Activated CD8-positive, alpha-beta T cell treated with anti-CD3 and anti-CD28 coated beads for 36 hours (primary cell): ENCODE measurements at regions not wholly inside any gene's neighbourhood (a gene's known extent, or its start where the extent isn't known, plus 50 kb on each side); places are given as distances from the start of the nearest gene placed in this dataset.
"Not testable (repeated sequence)": the region's sequence is repeated elsewhere in the genome, so short reads cannot be mapped to it uniquely, and the experiment has no call there.

Experiments
- ATAC-seq: fragments of 200-7000 bp; cut with Tn5 transposase; one replicate; pipeline ENCODE4 v1.10.0; 2021; ENCODE audit warnings: mild to moderate bottlenecking, moderate library complexity
- CTCF ChIA-PET: fragments of 350-600 bp; sonication (Branson Sonifier 250); formaldehyde crosslinking; loops from one replicate; lab custom pipeline; 2021; ENCODE audit warnings: antibody characterized with exemption; lab: Charles Lee
- POLR2A ChIA-PET: fragments of 350-600 bp; sonication (Branson Sonifier 250); formaldehyde crosslinking; loops from one replicate; lab custom pipeline; 2021; ENCODE audit warnings: antibody characterized with exemption; lab: Charles Lee
- DNase-seq: peaks from one replicate; pipeline ENCODE4 v3.0.0-alpha.2; 2020
- H3K27ac Mint-ChIP-seq: one replicate; pipeline ENCODE4 v1.8.0; 2021; ENCODE audit warnings: mild to moderate bottlenecking, mixed read lengths
- H3K27me3 Mint-ChIP-seq: one replicate; pipeline ENCODE4 v1.8.0; 2021; ENCODE audit warnings: mixed read lengths
- H3K36me3 Mint-ChIP-seq: one replicate; pipeline ENCODE4 v1.8.0; 2021; ENCODE audit warnings: low read depth, mixed read lengths
- H3K4me1 Mint-ChIP-seq: one replicate; pipeline ENCODE4 v1.8.0; 2021; ENCODE audit warnings: low read depth, mixed read lengths
- H3K4me3 Mint-ChIP-seq: one replicate; pipeline ENCODE4 v1.8.0; 2021; ENCODE audit warnings: mild to moderate bottlenecking, moderate library complexity, mixed read lengths
- H3K9me3 Mint-ChIP-seq: one replicate; pipeline ENCODE4 v1.8.0; 2021; ENCODE audit warnings: mixed read lengths
- intact Hi-C: fragments of 100-400 bp; cut with micrococcal nuclease; formaldehyde crosslinking; loops from one replicate; pipeline ENCODE4 v1.10.0; 2022

DNA sequence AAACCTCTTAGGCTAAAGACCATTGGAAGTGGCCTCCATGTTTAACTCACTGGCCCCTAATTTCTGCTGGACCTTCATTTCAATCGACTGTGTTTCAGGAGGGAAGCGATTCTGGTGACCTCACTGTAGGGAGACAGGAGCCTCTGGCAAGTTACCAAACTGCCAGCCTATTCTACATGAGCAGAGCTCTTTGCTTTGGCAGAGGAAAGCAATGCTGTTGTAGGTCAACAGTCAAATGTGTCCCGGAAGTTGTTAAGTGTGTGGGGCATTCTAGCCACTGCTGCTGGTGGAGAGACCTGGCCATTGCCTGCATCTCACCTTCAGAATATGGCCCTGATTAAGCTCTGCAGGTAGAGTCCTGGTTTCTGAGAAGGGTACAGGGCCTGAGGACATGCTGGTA lies 306.8 kb upstream of the NOTCH2NLA start:
- peak; percentile 28 for ATAC-seq
- H3K27ac Mint-ChIP-seq, H3K9me3 Mint-ChIP-seq, H3K4me1 Mint-ChIP-seq, DNase-seq, CTCF ChIA-PET, H3K27me3 Mint-ChIP-seq, POLR2A ChIA-PET, H3K36me3 Mint-ChIP-seq, intact Hi-C loops, H3K4me3 Mint-ChIP-seq: not testable (repeated sequence)

DNA sequence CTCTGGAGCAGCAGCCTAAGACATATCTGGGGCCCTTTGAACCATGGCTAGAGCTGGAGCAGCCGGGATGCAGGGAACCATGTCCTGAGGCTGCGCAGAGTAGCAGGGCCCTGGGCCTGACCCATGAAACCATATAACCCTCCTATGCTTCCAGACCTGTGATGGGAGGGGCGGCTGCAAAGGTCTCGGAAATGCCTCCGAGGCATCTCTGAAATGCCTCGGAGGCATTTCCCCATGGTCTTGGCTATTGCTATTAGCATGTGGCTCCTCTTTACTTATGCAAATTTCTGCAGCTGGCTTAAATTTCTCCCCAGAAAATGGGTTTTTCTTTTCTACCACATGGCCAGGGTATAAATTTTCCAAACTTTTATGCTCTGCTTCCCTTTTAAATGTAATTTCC lies 302.1 kb upstream of the NOTCH2NLA start:
- H3K9me3 Mint-ChIP-seq, ATAC-seq, POLR2A ChIA-PET, H3K4me3 Mint-ChIP-seq, H3K36me3 Mint-ChIP-seq, DNase-seq, H3K4me1 Mint-ChIP-seq, H3K27me3 Mint-ChIP-seq, intact Hi-C loops, H3K27ac Mint-ChIP-seq, CTCF ChIA-PET: not testable (repeated sequence)

DNA sequence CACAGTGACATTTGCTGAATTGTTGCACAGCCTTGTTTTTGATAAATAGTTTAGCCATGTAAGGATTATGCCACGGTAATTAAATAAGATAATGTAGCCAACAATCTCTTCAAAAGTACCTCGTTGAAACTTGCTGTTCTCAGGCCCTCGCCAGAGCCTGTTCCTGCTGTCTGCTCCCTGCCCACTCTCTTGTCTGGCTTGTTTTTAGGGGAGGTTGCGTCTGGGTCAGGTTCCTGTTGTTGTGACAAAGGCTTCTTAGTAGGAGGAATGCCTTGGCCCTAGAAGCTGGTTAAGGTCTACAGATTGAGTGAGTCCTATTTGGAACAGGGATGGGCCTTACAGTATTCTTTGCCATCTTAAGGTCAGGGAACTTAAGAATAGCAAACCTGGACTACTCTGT lies 294.0 kb upstream of the NOTCH2NLA start:
- intact Hi-C loops, POLR2A ChIA-PET, CTCF ChIA-PET, H3K9me3 Mint-ChIP-seq, ATAC-seq, H3K27ac Mint-ChIP-seq, H3K4me3 Mint-ChIP-seq, H3K36me3 Mint-ChIP-seq, DNase-seq, H3K4me1 Mint-ChIP-seq, H3K27me3 Mint-ChIP-seq: not testable (repeated sequence)

DNA sequence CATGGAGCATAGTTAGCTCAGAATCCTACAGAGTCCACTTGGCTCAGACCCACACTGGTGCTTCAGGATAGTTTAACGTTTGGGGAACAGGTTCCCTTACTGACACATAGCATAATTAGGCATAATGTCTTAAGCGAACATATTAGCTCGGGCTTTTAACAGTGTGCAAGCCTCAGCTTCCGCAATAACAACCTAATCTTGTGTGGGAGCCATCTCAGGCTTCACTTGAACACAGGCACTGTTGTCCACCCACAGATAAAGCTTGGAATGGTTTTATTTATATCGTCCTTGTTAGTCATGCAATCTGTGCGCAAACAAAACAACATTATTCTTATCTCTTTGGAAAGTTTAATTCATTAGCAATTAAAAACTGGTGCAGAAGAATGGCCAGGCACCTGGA lies 293.5 kb upstream of the NOTCH2NLA start:
- CTCF ChIA-PET, intact Hi-C loops, H3K9me3 Mint-ChIP-seq, H3K27me3 Mint-ChIP-seq, H3K4me3 Mint-ChIP-seq, H3K4me1 Mint-ChIP-seq, ATAC-seq, H3K27ac Mint-ChIP-seq, H3K36me3 Mint-ChIP-seq, DNase-seq, POLR2A ChIA-PET: not testable (repeated sequence)

DNA sequence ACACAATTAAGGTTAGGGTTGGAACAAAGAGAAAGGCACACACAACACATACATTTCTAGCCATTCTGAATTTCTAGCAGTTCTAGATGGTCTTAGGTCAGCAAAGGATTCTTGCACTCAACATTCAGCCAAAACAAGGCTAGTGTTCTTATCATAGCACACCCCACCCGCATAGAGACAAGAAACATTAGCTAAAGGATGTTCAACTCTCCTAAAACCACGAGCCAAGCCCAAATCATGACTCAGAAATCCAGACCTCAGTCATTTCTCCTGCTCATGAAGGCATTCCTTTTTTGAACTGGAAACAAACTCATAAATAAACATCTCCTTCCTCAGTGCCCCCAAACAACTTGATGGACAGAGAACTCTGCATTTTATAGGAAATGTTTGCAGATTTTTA lies 293.0 kb upstream of the NOTCH2NLA start:
- H3K4me3 Mint-ChIP-seq, POLR2A ChIA-PET, H3K27me3 Mint-ChIP-seq, H3K27ac Mint-ChIP-seq, DNase-seq, intact Hi-C loops, H3K9me3 Mint-ChIP-seq, ATAC-seq, H3K4me1 Mint-ChIP-seq, H3K36me3 Mint-ChIP-seq, CTCF ChIA-PET: not testable (repeated sequence)

DNA sequence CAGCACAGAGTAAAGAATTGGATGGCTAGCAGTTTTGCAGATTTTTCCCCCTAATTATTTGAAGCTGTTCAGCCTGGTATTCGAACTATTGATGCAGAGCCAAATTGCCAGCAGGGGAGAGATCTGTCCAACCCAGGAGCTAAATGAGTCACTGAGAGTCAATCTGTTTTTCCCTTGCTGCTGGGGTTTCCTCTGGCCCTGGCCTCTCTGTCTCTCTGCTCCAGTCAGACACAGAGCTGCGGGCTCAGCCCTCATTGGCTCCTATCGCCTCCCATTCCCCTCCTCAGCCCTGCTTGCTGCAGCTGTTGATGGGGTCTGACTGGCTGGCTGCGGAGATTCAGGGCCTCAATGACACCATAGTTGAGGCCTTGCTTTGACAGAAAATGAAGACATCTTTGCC lies 284.9 kb upstream of the NOTCH2NLA start:
- H3K36me3 Mint-ChIP-seq, ATAC-seq, CTCF ChIA-PET, H3K4me1 Mint-ChIP-seq, H3K9me3 Mint-ChIP-seq, POLR2A ChIA-PET, intact Hi-C loops, H3K27me3 Mint-ChIP-seq, H3K27ac Mint-ChIP-seq, H3K4me3 Mint-ChIP-seq, DNase-seq: not testable (repeated sequence)

DNA sequence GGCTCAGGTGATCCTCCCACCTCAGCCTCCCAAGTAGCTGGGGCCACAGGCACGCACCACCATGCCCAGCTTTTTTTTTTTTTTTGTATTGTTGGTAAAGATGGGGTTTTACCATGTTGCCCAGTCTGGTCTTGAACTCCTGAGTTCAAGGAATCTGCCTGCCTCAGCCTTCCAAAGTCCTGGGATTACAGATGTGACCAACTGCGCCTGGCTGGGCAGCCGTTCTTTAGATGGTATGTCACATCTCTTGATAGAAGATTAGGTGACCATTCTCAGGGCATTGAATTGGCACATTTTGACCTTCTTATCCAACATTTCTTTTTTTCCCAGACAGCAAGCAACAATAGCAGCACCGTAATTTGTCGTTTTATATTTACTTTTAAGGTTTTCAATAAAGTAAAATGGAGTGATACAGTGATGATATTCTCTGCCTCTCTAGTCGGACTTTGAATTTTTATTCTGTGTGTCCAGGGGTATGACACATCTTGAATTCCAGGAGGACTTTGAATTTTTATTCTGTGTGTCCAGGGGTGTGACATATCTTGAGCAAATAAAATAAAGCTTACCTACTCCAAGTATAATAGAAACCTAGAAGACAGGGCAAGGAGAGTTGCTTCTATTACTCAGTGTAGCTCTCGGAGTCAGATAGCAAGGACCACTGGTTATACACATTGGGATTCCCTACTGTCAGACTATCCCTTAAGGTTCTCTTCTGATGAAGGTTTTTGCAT lies 282.4 kb upstream of the NOTCH2NLA start:
- CTCF ChIA-PET, ATAC-seq, intact Hi-C loops, H3K27me3 Mint-ChIP-seq, H3K4me3 Mint-ChIP-seq, H3K27ac Mint-ChIP-seq, H3K4me1 Mint-ChIP-seq, DNase-seq, POLR2A ChIA-PET, H3K36me3 Mint-ChIP-seq, H3K9me3 Mint-ChIP-seq: not testable (repeated sequence)

DNA sequence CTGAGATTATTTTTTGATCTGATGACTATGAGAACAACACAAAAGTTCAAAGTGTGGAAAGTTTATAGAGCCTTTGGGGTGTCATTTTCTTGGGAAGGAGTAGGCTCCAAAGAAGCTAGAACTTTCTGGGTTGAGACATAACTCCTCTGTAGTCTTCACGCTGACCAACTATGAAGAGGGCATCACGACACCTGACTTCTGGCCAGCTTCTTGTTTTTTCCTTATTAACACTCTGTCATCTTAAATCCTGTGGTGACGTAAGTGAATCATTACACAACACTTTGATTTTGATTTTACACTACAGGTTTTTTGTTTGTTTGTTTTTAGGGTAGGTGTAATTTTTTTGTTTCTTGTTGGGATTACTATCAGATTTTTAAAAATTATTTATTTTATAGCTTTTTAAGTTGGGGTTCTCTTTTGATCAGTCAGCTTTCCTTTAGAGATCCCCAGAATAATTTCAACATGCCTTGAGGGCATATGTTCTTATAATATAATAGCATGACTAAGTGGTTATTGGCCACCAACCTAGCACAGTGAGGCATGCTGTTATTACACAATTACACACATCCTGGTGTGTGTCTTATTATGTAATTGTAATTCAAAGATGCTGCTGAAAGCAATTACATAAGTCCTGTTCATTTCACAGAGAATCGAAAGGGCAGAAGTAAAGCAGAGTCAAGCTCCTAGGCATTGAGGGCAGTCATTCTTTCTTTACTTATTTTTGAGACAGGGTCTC lies 281.6 kb upstream of the NOTCH2NLA start:
- POLR2A ChIA-PET, H3K36me3 Mint-ChIP-seq, H3K27me3 Mint-ChIP-seq, H3K4me1 Mint-ChIP-seq, DNase-seq, H3K4me3 Mint-ChIP-seq, CTCF ChIA-PET, intact Hi-C loops, H3K9me3 Mint-ChIP-seq, ATAC-seq, H3K27ac Mint-ChIP-seq: not testable (repeated sequence)

DNA sequence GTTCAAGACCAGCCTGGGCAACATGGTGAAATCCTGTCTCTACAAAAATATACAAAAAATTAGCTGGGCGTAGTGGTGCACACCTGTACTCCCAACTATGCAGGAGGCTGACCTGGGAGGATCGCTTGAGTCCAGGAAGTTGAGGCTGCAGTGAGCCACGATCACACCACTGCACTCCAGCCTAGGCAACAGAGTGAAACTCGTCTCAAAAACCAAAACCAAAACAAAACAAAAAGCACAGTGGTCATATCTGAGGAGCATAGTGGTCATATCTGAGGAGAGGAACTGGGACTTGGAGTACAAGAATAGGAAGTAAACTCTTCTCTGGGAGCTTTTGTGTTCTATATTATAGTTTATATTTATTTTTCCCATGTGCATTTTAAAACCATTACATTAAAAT lies 275.3 kb upstream of the NOTCH2NLA start:
- H3K36me3 Mint-ChIP-seq, H3K9me3 Mint-ChIP-seq, H3K27me3 Mint-ChIP-seq, intact Hi-C loops, ATAC-seq, CTCF ChIA-PET, DNase-seq, H3K4me1 Mint-ChIP-seq, H3K4me3 Mint-ChIP-seq, POLR2A ChIA-PET, H3K27ac Mint-ChIP-seq: not testable (repeated sequence)

DNA sequence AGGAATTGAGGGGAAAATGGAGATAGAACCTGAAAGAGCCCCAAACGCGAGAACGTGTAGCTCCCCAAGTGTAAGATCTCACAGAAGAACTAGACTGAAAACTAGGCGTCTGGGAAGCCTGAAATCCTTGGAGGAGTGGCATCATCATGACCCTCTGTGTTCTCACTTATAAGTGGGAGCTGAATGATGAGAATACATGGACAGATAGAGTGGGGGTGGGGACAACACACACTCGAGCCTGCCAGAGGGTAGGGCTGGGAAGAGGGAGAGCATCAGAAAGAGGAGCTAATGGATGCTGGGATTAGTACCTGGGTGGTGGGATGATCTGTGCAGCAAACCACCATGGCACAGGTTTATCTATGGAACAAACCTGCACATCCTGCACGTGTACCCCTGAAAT lies 258.7 kb upstream of the NOTCH2NLA start:
- H3K4me3 Mint-ChIP-seq, CTCF ChIA-PET, H3K9me3 Mint-ChIP-seq, H3K27ac Mint-ChIP-seq, H3K4me1 Mint-ChIP-seq, DNase-seq, intact Hi-C loops, H3K27me3 Mint-ChIP-seq, H3K36me3 Mint-ChIP-seq, ATAC-seq, POLR2A ChIA-PET: not testable (repeated sequence)

DNA sequence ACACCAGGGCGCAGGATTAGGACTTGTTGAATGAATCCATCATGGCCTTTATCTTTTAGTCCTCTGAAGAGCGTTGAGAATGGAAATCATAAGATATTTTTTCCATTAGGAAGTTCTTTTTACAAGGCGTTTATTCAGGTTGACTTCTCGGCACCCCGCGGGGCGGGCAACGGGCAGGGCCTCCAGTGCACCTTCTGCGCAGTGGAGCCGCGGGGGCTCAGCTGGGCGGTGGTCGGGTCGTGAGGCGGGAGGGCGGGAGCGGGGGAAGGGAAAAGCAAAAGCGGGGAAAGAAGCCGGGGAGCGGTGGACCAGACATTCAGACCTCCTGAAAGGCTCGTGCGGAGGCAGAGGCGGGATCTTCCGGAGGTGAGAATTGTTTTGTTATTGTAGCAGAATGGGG lies 258.3 kb upstream of the NOTCH2NLA start:
- POLR2A ChIA-PET, H3K27me3 Mint-ChIP-seq, H3K4me3 Mint-ChIP-seq, H3K9me3 Mint-ChIP-seq, H3K4me1 Mint-ChIP-seq, H3K27ac Mint-ChIP-seq, CTCF ChIA-PET, intact Hi-C loops, DNase-seq, H3K36me3 Mint-ChIP-seq, ATAC-seq: not testable (repeated sequence)

DNA sequence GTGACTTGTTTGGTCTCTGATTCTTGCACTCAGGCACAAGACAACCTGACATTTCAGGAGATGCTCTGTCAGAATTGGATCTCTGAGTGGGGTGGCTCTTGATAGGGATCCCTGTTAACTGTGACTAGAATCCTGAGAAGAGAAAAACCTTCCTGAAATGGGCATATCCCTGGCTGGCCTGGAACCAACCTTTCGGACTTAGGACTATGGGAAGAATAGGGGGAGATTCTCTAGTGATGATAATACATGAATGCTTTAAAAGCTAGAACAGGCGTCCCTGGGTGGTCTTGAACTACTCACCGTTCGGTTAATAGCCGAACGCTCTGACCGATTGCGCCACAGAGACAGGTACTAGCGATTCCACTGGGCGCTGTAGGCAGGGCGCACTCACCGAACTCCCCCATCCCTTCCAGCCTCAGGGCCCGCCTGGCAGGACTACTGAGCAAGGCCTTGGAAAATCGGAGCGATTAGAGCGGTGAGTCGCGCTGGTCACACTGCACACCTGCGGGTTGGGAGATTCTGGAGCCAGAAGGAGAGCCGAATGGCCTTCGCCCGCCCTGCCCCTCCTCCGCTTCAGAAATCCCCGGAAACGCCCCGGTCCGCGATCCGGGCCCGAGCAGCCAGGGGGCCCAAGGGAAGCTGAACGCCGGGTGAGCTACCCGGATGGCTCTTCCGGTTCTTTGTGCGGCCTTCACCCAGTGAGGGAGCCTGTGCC lies 257.6 kb upstream of the NOTCH2NLA start:
- H3K4me3 Mint-ChIP-seq, result peak overlapping the region; percentile 48
- peak overlapping the region; percentile 34 for H3K27ac Mint-ChIP-seq
- H3K9me3 Mint-ChIP-seq, H3K4me1 Mint-ChIP-seq, H3K36me3 Mint-ChIP-seq, H3K27me3 Mint-ChIP-seq, POLR2A ChIA-PET, CTCF ChIA-PET, intact Hi-C loops: not testable (repeated sequence)
- peak; percentile 40 for ATAC-seq
- DNase-seq, result peak; percentile 5
